DOHH2 (cell line): ENCODE measurements at regions not wholly inside any gene's neighbourhood (a gene's known extent, or its start where the extent isn't known, plus 50 kb on each side); places are given as distances from the start of the nearest gene placed in this dataset.
A peak's percentile ranks its signal among the peaks of the same experiment; 100 is the strongest.
"Not testable (repeated sequence)": the region's sequence is repeated elsewhere in the genome, so short reads cannot be mapped to it uniquely, and the experiment has no call there.

Experiments
- H3F3A ChIP-seq: fragments of 200-600 bp; sonication (generic), shearing (Covaris generic); 2 replicates; pipeline ENCODE4 v1.6.0; 2016; ENCODE audit warnings: antibody characterized with exemption, mild to moderate bottlenecking; ENCODE audit not compliant: control insufficient read depth, insufficient read depth
- H3K27ac ChIP-seq: fragments of 200-600 bp; sonication (generic); 2 replicates; pipeline ENCODE4 v1.5.1; 2014; ENCODE audit warnings: low read depth, mild to moderate bottlenecking, low read length, moderate library complexity
- H3K27me3 ChIP-seq: fragments of 200-600 bp; sonication (generic); 2 replicates; pipeline ENCODE4 v1.6.1; 2014; ENCODE audit warnings: mild to moderate bottlenecking, low read length, mixed read lengths; ENCODE audit not compliant: control insufficient read depth
- H3K36me3 ChIP-seq: fragments of 200-600 bp; sonication (generic); 2 replicates; pipeline ENCODE4 v1.6.1; 2014; ENCODE audit warnings: mild to moderate bottlenecking, low read length, moderate library complexity, mixed read lengths; ENCODE audit not compliant: control insufficient read depth
- H3K4me1 ChIP-seq: fragments of 200-600 bp; sonication (generic); 2 replicates; pipeline ENCODE4 v1.6.1; 2014; ENCODE audit warnings: mild to moderate bottlenecking, low read length, mixed read lengths; ENCODE audit not compliant: control insufficient read depth
- H3K4me2 ChIP-seq: fragments of 200-600 bp; sonication (generic); 2 replicates; pipeline ENCODE4 v1.6.0; 2014; ENCODE audit warnings: mild to moderate bottlenecking, low read length, moderate library complexity
- H3K4me3 ChIP-seq: fragments of 200-600 bp; sonication (generic); 2 replicates; pipeline ENCODE4 v1.5.1; 2014; ENCODE audit warnings: mild to moderate bottlenecking, low read length, mixed read lengths
- H3K79me2 ChIP-seq: fragments of 200-600 bp; sonication (generic); 2 replicates; pipeline ENCODE4 v1.6.1; 2014; ENCODE audit warnings: mild to moderate bottlenecking, low read length, mixed read lengths; ENCODE audit not compliant: control insufficient read depth
- H3K9me2 ChIP-seq: fragments of 200-600 bp; sonication (generic); replicated peaks from 2 replicates; pipeline ENCODE4 v1.6.1; 2014; ENCODE audit warnings: mild to moderate bottlenecking, low read length, mixed read lengths; ENCODE audit not compliant: control insufficient read depth
- H3K9me3 ChIP-seq: fragments of 200-600 bp; sonication (generic); 2 replicates; pipeline ENCODE4 v1.6.1; 2014; ENCODE audit warnings: antibody characterized with exemption, low read length, mixed read lengths; ENCODE audit not compliant: control insufficient read depth, insufficient read depth
- H4K20me1 ChIP-seq: fragments of 200-600 bp; sonication (generic); 2 replicates; pipeline ENCODE4 v1.6.0; 2014; ENCODE audit warnings: low read depth, mild to moderate bottlenecking, antibody characterized with exemption, low read length, moderate library complexity; ENCODE audit not compliant: control insufficient read depth, insufficient read depth
- EZH2phosphoT487 ChIP-seq: fragments of 200-600 bp; sonication (generic); IDR thresholded peaks from 2 replicates; pipeline ENCODE4 v1.6.1; 2017; ENCODE audit warnings: borderline replicate concordance, mild to moderate bottlenecking, antibody characterized with exemption, low read length, moderate library complexity, mixed read lengths
- TF ChIP-seq, protein P1 (sequence below): fragments of 200-600 bp; sonication (generic); IDR thresholded peaks from one replicate; pipeline ENCODE4 v1.5.1; 2014; ENCODE audit warnings: antibody characterized with exemption, mild to moderate bottlenecking, low read depth, low read length; ENCODE audit not compliant: poor library complexity, severe bottlenecking

DNA sequence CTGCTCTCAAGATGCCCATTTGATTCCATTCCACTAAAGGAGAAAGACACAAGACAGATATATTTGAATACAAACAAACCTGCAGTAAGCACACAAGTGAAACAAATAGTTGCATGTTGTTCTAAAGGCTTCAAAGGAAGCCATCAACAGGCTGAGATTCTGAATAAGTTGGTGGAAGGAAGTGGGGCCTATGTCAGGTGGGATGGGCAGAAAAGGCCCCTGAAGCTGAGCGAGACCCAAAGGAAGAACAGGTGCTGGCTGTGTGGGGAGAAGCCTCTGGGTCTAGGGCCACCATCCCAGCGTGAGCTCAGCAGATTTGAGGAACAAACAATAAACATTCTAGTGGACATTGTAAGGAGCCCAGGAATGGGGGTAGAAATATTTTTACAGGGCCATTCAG, 82.4 kb upstream of the PLAC8 start:
- no peaks in the 10 kb centered on the region for H3K27me3 ChIP-seq
- H3K9me2 ChIP-seq, result no peaks in the 10 kb centered on the region
- H3K79me2 ChIP-seq, result no peaks in the 10 kb centered on the region
- peaks cover 21% of the 10 kb centered on the region for H3K4me1 ChIP-seq
- no peaks in the 10 kb centered on the region for H4K20me1 ChIP-seq
- H3K4me3 ChIP-seq, result no peak overlapping the region
- H3K9me3 ChIP-seq, result no peaks in the 10 kb centered on the region
- H3K27ac ChIP-seq, result no peak overlapping the region
- peaks cover 6% of the 10 kb centered on the region; the same call in 1 of the 2 replicates for H3F3A ChIP-seq
- TF ChIP-seq, protein P1, sequence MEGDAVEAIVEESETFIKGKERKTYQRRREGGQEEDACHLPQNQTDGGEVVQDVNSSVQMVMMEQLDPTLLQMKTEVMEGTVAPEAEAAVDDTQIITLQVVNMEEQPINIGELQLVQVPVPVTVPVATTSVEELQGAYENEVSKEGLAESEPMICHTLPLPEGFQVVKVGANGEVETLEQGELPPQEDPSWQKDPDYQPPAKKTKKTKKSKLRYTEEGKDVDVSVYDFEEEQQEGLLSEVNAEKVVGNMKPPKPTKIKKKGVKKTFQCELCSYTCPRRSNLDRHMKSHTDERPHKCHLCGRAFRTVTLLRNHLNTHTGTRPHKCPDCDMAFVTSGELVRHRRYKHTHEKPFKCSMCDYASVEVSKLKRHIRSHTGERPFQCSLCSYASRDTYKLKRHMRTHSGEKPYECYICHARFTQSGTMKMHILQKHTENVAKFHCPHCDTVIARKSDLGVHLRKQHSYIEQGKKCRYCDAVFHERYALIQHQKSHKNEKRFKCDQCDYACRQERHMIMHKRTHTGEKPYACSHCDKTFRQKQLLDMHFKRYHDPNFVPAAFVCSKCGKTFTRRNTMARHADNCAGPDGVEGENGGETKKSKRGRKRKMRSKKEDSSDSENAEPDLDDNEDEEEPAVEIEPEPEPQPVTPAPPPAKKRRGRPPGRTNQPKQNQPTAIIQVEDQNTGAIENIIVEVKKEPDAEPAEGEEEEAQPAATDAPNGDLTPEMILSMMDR, result no peak
- TF ChIP-seq EZH2phosphoT487, result no peak
- H3K36me3 ChIP-seq, result no peaks in the 10 kb centered on the region
- H3K4me2 ChIP-seq, result peak overlapping the region; percentile 66

DNA sequence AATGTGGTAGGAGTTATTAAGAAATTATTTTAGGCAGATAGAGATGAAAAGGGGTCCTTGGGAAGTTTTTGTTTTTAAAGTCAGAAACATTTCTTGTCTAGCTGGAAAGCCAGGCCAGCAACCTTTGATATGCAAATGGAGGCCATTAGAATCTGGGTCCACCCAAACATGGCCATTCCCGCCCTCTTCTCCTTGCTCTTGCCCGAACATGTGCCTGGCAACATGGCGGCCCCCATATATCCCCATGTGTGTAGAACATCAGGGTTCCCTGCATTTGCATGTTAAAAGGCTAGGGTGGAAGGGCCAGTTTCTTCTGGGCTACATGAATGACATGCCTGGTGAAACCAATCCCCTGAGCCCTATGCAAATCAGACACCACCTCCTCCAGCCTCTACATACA, 80.7 kb upstream of the PLAC8 start:
- Histone ChIP-seq H3K79me2 (no peaks in the 10 kb centered on the region), H3K4me1 (peaks cover 21% of the 10 kb centered on the region), H3K4me3 (no peak overlapping the region), H3K36me3 (no peaks in the 10 kb centered on the region), H3F3A (peaks cover 6% of the 10 kb centered on the region; the same call in 1 of the 2 replicates), H3K9me3 (no peaks in the 10 kb centered on the region), H4K20me1 (no peaks in the 10 kb centered on the region), H3K9me2 (no peaks in the 10 kb centered on the region), H3K27ac (no peak overlapping the region), H3K4me2 (no peak overlapping the region), H3K27me3 (no peaks in the 10 kb centered on the region)
- TF ChIP-seq, protein P1, result no peak
- no peak for TF ChIP-seq EZH2phosphoT487

GRCh38 chr4:83194588-83194987, 80.1 kb upstream of the PLAC8 start:
- H3K27me3 ChIP-seq, H3K27ac ChIP-seq, H3K36me3 ChIP-seq: not testable (repeated sequence)

GRCh38 chr4:83192634-83193033, 78.1 kb upstream of the PLAC8 start:
- H3K4me2 ChIP-seq, result no peak overlapping the region
- no peaks in the 10 kb centered on the region for H3K36me3 ChIP-seq
- no peak for TF ChIP-seq EZH2phosphoT487
- TF ChIP-seq, protein P1, result no peak
- H3K4me3 ChIP-seq, result no peak overlapping the region
- H3K27me3 ChIP-seq, result no peaks in the 10 kb centered on the region
- 0 out of 2 replicates have a peak, but pooled peaks cover 2% of the 10 kb centered on the region for H3F3A ChIP-seq
- no peaks in the 10 kb centered on the region for H3K79me2 ChIP-seq
- no peaks in the 10 kb centered on the region for H4K20me1 ChIP-seq
- H3K9me2 ChIP-seq, result no peaks in the 10 kb centered on the region
- no peaks in the 10 kb centered on the region for H3K9me3 ChIP-seq
- no peak overlapping the region for H3K27ac ChIP-seq
- H3K4me1 ChIP-seq, result peaks cover 12% of the 10 kb centered on the region

More at GRCh38 chr4:83194588-83194987, 80.1 kb upstream of the PLAC8 start:
- H3K9me2 ChIP-seq, H3K79me2 ChIP-seq, H3K4me3 ChIP-seq, H3F3A ChIP-seq, H3K4me2 ChIP-seq, H4K20me1 ChIP-seq, H3K9me3 ChIP-seq: not testable (repeated sequence)
- H3K4me1 ChIP-seq, result peaks cover 21% of the 10 kb centered on the region
